K562 (cell line): ENCODE measurements at regions not wholly inside any gene's neighbourhood (a gene's known extent, or its start where the extent isn't known, plus 50 kb on each side); places are given as distances from the start of the nearest gene placed in this dataset.

Source experiments
- ATAC-seq: fragments of 200-7000 bp; cut with Tn5 transposase; 3 replicates; pipeline ENCODE4 v1.9.1; 2020; ENCODE audit warnings: moderate library complexity
- BruUV-seq: library from RNA; stranded (reverse); fragments of 400-500 nt; replicated peaks from 2 replicates; lab custom pipeline; 2021; lab: Mats Ljungman, UMichigan
- CTCF ChIA-PET: fragments of 300-600 bp; formaldehyde crosslinking; extraction: SDS; loops from one replicate; lab custom pipeline; 2021; ENCODE audit warnings: low intra/inter-chr PET ratio; lab: Yijun Ruan, JAX
- POLR2A ChIA-PET: fragments of 300-600, 350-650 bp; sonication (Branson Sonifier 250); formaldehyde crosslinking; extraction: SDS; loops from one replicate; lab custom pipeline; 2021; ENCODE audit warnings: antibody characterized with exemption, inconsistent platforms; lab: Yijun Ruan, JAX
- DNase-seq, 4 experiments: peaks; one replicate each; pipeline versions ENCODE4 v3.0.0 to v3.0.0-alpha.2; 2011 to 2018; ENCODE audit warnings: low spot score in 3 of 4, mixed read lengths in 3 of 4; ENCODE audit errors: extremely low read depth in 1 of 4
- FAIRE-seq: peaks from 2 replicates; lab custom pipeline; 2011; peaks lifted over from hg19 to GRCh38; lab: Jason Lieb, UNC
- H2AFZ ChIP-seq: 2 replicates; pipeline ENCODE4 v1.6.0; 2011; ENCODE audit warnings: low read depth, low read length, control low read depth, inconsistent platforms
- H3K27ac ChIP-seq: fragments of 200-600 bp; 3 replicates; pipeline ENCODE4 v1.8.0; 2011; ENCODE audit warnings: low read depth, mild to moderate bottlenecking, control low read depth, inconsistent platforms, low read length, moderate library complexity, mixed read lengths; ENCODE audit errors: extremely low read depth
- H3K27me3 ChIP-seq, 2 experiments: fragments of 300-600 bp in 1 of 2; 2 replicates in 1 of 2; 3 replicates in 1 of 2; pipeline versions ENCODE4 v1.6.0 to v1.8.0; 2011; ENCODE audit warnings: inconsistent platforms in 2 of 2, low read length in 2 of 2, mild to moderate bottlenecking in 1 of 2, mixed read lengths in 1 of 2, moderate library complexity in 1 of 2; ENCODE audit not compliant: control insufficient read depth in 2 of 2, insufficient read depth in 2 of 2
- H3K36me3 ChIP-seq: fragments of 300-600 bp; 3 replicates; pipeline ENCODE4 v1.8.0; 2011; ENCODE audit warnings: mild to moderate bottlenecking, low read length, inconsistent platforms; ENCODE audit not compliant: control insufficient read depth, insufficient read depth
- H3K4me1 ChIP-seq, 2 experiments: fragments of 200-600 bp in 1 of 2; replicated peaks in 1 of 2; 2 replicates in 1 of 2; 3 replicates in 1 of 2; pipeline versions ENCODE4 v1.5.1 to v1.8.0; 2011; ENCODE audit warnings: inconsistent platforms in 2 of 2, low read length in 2 of 2, mild to moderate bottlenecking in 1 of 2, mixed read lengths in 1 of 2, moderate library complexity in 1 of 2; ENCODE audit not compliant: control insufficient read depth in 2 of 2, insufficient read depth in 2 of 2
- H3K4me2 ChIP-seq: 2 replicates; pipeline ENCODE4 v1.6.1; 2011; ENCODE audit warnings: low read length, control low read depth, inconsistent platforms, mixed read lengths; ENCODE audit not compliant: insufficient read depth
- H3K4me3 ChIP-seq: fragments of 200-600 bp; sonication (generic), shearing (Covaris generic); 2 replicates; pipeline ENCODE4 v1.5.1; 2016; ENCODE audit warnings: control low read depth, inconsistent platforms
- H3K79me2 ChIP-seq: fragments of 200-600 bp; 3 replicates; pipeline ENCODE4 v1.8.0; 2011; ENCODE audit warnings: low read length, inconsistent platforms; ENCODE audit not compliant: control insufficient read depth, insufficient read depth
- H3K9ac ChIP-seq, 2 experiments: 2 replicates each; pipeline versions ENCODE4 v1.6.0 to v1.6.1; 2011; ENCODE audit warnings: low read depth in 2 of 2, low read length in 2 of 2, control low read depth in 1 of 2, inconsistent platforms in 1 of 2, mild to moderate bottlenecking in 1 of 2, mixed read lengths in 1 of 2; ENCODE audit not compliant: insufficient read depth in 1 of 2
- H3K9me1 ChIP-seq: one replicate; pipeline ENCODE4 v1.6.0; 2011; ENCODE audit warnings: inconsistent platforms, mild to moderate bottlenecking, low read length, moderate library complexity; ENCODE audit not compliant: control insufficient read depth, insufficient read depth
- H3K9me3 ChIP-seq: replicated peaks from 2 replicates; pipeline ENCODE4 v1.5.1; 2011; ENCODE audit warnings: low read depth, low read length, inconsistent platforms; ENCODE audit not compliant: control insufficient read depth, insufficient read depth
- H4K20me1 ChIP-seq: replicated peaks from 2 replicates; pipeline ENCODE4 v1.6.1; 2011; ENCODE audit warnings: low read length, inconsistent platforms, mixed read lengths; ENCODE audit not compliant: control insufficient read depth, insufficient read depth
- BCOR ChIP-seq: fragments of 450-650 bp; IDR thresholded peaks from 2 replicates; pipeline ENCODE4 v1.6.1; 2016
- CBX8 ChIP-seq: fragments of 200-600 bp; sonication (generic); IDR thresholded peaks from 2 replicates; pipeline ENCODE4 v1.6.1; 2012; ENCODE audit warnings: borderline replicate concordance, mixed run types, low read depth, mild to moderate bottlenecking, moderate library complexity, mixed read lengths, low read length, control low read depth, inconsistent platforms; ENCODE audit not compliant: poor library complexity, severe bottlenecking; ENCODE audit errors: extremely low read depth
- COPS2 ChIP-seq: fragments of 450-650 bp; conservative IDR thresholded peaks from 2 replicates; pipeline ENCODE4 v1.6.1; 2016; ENCODE audit warnings: mild to moderate bottlenecking, moderate library complexity
- E2F3 ChIP-seq: fragments of 250-450 bp; sonication (Bioruptor Pico); IDR thresholded peaks from 2 replicates; pipeline ENCODE4 v1.4.0; 2020; ENCODE audit warnings: mild to moderate bottlenecking
- EP400 ChIP-seq: fragments of 450-650 bp; IDR thresholded peaks from 2 replicates; pipeline ENCODE4 v1.6.1; 2017; ENCODE audit warnings: antibody characterized with exemption, mild to moderate bottlenecking, moderate library complexity
- KDM4B ChIP-seq, 2 experiments: fragments of 450-650 bp in 1 of 2; sonication (generic) in 1 of 2; IDR thresholded peaks; 2 replicates each; pipeline ENCODE4 v1.6.1; 2016 to 2017; ENCODE audit warnings: borderline replicate concordance in 2 of 2, antibody characterized with exemption in 1 of 2, low read depth in 1 of 2, mild to moderate bottlenecking in 1 of 2
- MLX ChIP-seq, 2 experiments: fragments of 450-650 bp in 1 of 2; sonication (generic) in 1 of 2; formaldehyde crosslinking; conservative IDR thresholded peaks; 2 replicates each; pipeline versions ENCODE4 v1.4.0 to v1.8.1; 2020 to 2022; ENCODE audit warnings: mild to moderate bottlenecking in 1 of 2, missing genetic modification reagents in 1 of 2
- NCOA1 ChIP-seq: fragments of 450-650 bp; IDR thresholded peaks from 2 replicates; pipeline ENCODE4 v1.6.1; 2016; ENCODE audit warnings: low read depth
- NRF1 ChIP-seq, 2 experiments: fragments of 450-650 bp; IDR thresholded peaks in 1 of 2; conservative IDR thresholded peaks in 1 of 2; 2 replicates each; pipeline ENCODE4 v1.6.1; 2014; ENCODE audit warnings: mild to moderate bottlenecking in 2 of 2
- SIN3B ChIP-seq: fragments of 450-650 bp; IDR thresholded peaks from 2 replicates; pipeline ENCODE4 v1.6.1; 2017; ENCODE audit warnings: low read depth, mild to moderate bottlenecking, moderate library complexity
- SMARCC2 ChIP-seq: fragments of 450-650 bp; IDR thresholded peaks from 2 replicates; pipeline ENCODE4 v1.6.1; 2017; ENCODE audit warnings: antibody characterized with exemption, moderate library complexity, mild to moderate bottlenecking, low read depth
- SNIP1 ChIP-seq: fragments of 450-650 bp; IDR thresholded peaks from 2 replicates; pipeline ENCODE4 v1.7.1; 2017; ENCODE audit warnings: low read depth, mild to moderate bottlenecking
- SP1 ChIP-seq: sonication (generic); formaldehyde crosslinking; IDR thresholded peaks from 2 replicates; pipeline ENCODE4 v1.8.1; 2022; ENCODE audit warnings: mild to moderate bottlenecking, missing genetic modification reagents
- ZNF444 ChIP-seq: fragments of 250-450 bp; sonication (Bioruptor Pico); IDR thresholded peaks from 2 replicates; pipeline ENCODE4 v1.4.0; 2020; ENCODE audit warnings: mild to moderate bottlenecking, moderate library complexity
- in situ Hi-C: fragments of 300-500 bp; cut with MboI; formaldehyde crosslinking; loops from 4 replicates; pipeline ENCODE4 v1.15.0; 2018; ENCODE audit warnings: inconsistent platforms, mixed read lengths
- intact Hi-C: fragments of 100-400 bp; cut with micrococcal nuclease; formaldehyde crosslinking; loops from 2 replicates; pipeline ENCODE4 v1.14.2; 2022
- TF ChIP-seq, protein P1 (sequence below): fragments of 250-450 bp; sonication (Bioruptor Pico); IDR thresholded peaks from 2 replicates; pipeline ENCODE4 v1.5.0; 2022; ENCODE audit warnings: mild to moderate bottlenecking
- TF ChIP-seq, protein P2 (sequence below), 2 experiments: IDR thresholded peaks; 2 replicates each; pipeline ENCODE4 v1.6.1; 2011; ENCODE audit warnings: borderline replicate concordance in 1 of 2, control low read depth in 1 of 2, low read depth in 1 of 2, low read length in 1 of 2, mild to moderate bottlenecking in 1 of 2, mixed read lengths in 1 of 2, moderate library complexity in 1 of 2; ENCODE audit not compliant: insufficient read depth in 1 of 2, insufficient read length in 1 of 2, poor library complexity in 1 of 2, severe bottlenecking in 1 of 2; ENCODE audit errors: extremely low read depth in 1 of 2
- TF ChIP-seq, protein P3 (sequence below): IDR thresholded peaks from 2 replicates; pipeline ENCODE4 v1.6.1; 2011; ENCODE audit not compliant: insufficient read length; ENCODE audit errors: extremely low read depth

DNA sequence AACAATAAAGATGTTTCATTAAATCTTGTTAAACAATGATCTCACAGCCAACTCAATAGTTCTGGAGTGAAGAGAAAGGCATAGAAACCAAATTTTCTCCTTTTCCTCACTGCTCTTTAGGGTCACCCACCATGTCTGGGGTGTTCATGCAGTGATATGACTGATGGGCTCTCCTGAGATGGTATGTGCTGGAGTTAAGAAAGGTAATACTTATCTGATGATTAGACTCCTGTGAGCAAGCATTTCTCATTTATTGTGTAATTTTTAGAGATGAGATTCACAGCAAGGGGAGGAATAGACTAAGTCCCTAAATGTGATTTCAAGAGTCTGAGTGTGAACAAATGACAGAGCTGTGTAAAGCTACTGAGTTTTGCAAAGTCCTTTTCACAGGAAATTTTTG, 1361.3 kb upstream of the CELF2 start:
- ChIA-PET CTCF (no interaction called here), POLR2A (no interaction called here)
- BruUV-seq = no TSS peak

More for the DNA sequence above, 1361.3 kb upstream of the CELF2 start:
- Histone ChIP-seq H3K9ac (no peak overlapping the region), H3K4me3 (no peak overlapping the region), H3K9me1 (no peaks in the 10 kb centered on the region), H3K27ac (no peak overlapping the region), H3K4me1 (no peaks in the 10 kb centered on the region), H3K79me2 (no peaks in the 10 kb centered on the region), H3K36me3 (no peaks in the 10 kb centered on the region), H2AFZ (no peak overlapping the region), H3K9me3 (no peaks in the 10 kb centered on the region), H4K20me1 (no peaks in the 10 kb centered on the region), H3K4me2 (no peak overlapping the region), H3K27me3 (no peaks in the 10 kb centered on the region)
- DNase-seq (no peak), ATAC-seq (no peak), FAIRE-seq (no peak)
- in situ Hi-C loops (no loop called here), intact Hi-C loops (no loop called here)
- TF ChIP-seq KDM4B (IDR thresholded peaks at IDR 0.05; ENCODE audit: borderline replicate concordance in 2 of 2, low read depth in 1 of 2) = no peak
- no peak for TF ChIP-seq NRF1 (conservative IDR thresholded peaks at IDR 0.05 in 1 of 2, IDR thresholded peaks at IDR 0.05 in 1 of 2)
- TF ChIP-seq SIN3B = no peak
- TF ChIP-seq, protein P1, sequence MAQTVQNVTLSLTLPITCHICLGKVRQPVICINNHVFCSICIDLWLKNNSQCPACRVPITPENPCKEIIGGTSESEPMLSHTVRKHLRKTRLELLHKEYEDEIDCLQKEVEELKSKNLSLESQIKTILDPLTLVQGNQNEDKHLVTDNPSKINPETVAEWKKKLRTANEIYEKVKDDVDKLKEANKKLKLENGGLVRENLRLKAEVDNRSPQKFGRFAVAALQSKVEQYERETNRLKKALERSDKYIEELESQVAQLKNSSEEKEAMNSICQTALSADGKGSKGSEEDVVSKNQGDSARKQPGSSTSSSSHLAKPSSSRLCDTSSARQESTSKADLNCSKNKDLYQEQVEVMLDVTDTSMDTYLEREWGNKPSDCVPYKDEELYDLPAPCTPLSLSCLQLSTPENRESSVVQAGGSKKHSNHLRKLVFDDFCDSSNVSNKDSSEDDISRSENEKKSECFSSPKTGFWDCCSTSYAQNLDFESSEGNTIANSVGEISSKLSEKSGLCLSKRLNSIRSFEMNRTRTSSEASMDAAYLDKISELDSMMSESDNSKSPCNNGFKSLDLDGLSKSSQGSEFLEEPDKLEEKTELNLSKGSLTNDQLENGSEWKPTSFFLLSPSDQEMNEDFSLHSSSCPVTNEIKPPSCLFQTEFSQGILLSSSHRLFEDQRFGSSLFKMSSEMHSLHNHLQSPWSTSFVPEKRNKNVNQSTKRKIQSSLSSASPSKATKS (CRISPR knock-in tag) = no peak
- TF ChIP-seq, protein P2, sequence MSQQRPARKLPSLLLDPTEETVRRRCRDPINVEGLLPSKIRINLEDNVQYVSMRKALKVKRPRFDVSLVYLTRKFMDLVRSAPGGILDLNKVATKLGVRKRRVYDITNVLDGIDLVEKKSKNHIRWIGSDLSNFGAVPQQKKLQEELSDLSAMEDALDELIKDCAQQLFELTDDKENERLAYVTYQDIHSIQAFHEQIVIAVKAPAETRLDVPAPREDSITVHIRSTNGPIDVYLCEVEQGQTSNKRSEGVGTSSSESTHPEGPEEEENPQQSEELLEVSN (IDR thresholded peaks at IDR 0.05; ENCODE audit: borderline replicate concordance in 1 of 2, extremely low read depth in 1 of 2, insufficient read depth in 1 of 2, insufficient read length in 1 of 2, low read depth in 1 of 2, low read length in 1 of 2, poor library complexity in 1 of 2, severe bottlenecking in 1 of 2) = no peak
- TF ChIP-seq ZNF444 = no peak
- TF ChIP-seq BCOR = no peak
- TF ChIP-seq SNIP1 = no peak
- no peak for TF ChIP-seq SP1
- no peak for TF ChIP-seq COPS2
- TF ChIP-seq CBX8 = no peak
- TF ChIP-seq SMARCC2 = no peak
- no peak for TF ChIP-seq MLX (CRISPR knock-in tag; conservative IDR thresholded peaks at IDR 0.05)
- no peak for TF ChIP-seq EP400
- TF ChIP-seq, protein P3, sequence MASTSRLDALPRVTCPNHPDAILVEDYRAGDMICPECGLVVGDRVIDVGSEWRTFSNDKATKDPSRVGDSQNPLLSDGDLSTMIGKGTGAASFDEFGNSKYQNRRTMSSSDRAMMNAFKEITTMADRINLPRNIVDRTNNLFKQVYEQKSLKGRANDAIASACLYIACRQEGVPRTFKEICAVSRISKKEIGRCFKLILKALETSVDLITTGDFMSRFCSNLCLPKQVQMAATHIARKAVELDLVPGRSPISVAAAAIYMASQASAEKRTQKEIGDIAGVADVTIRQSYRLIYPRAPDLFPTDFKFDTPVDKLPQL = no peak
- TF ChIP-seq NCOA1 = no peak
- TF ChIP-seq E2F3 = no peak
